MCF 10A (cell line): ENCODE measurements at regions not wholly inside any gene's neighbourhood (a gene's known extent, or its start where the extent isn't known, plus 50 kb on each side); places are given as distances from the start of the nearest gene placed in this dataset.

Experiments
- BruUV-seq: library from RNA; stranded (reverse); fragments of 400-500 nt; replicated peaks from 2 replicates; lab custom pipeline; 2021; lab: Mats Ljungman, UMichigan
- CTCF ChIA-PET: fragments of 300-600 bp; sonication (Branson Sonifier 250); formaldehyde crosslinking; extraction: SDS; loops from one replicate; lab custom pipeline; 2021; ENCODE audit warnings: antibody characterized with exemption, inconsistent platforms; lab: Yijun Ruan, JAX
- POLR2A ChIA-PET: fragments of 300-600, 350-650 bp; sonication (Branson Sonifier 250); formaldehyde crosslinking; extraction: SDS; loops from one replicate; lab custom pipeline; 2020; ENCODE audit warnings: antibody characterized with exemption, inconsistent platforms; lab: Yijun Ruan, JAX
- DNase-seq: peaks from one replicate; pipeline ENCODE4 v3.0.0-alpha.2; 2018; ENCODE audit not compliant: unreplicated experiment
- H3K27ac Mint-ChIP-seq: one replicate; pipeline ENCODE4 v1.8.0; 2022; ENCODE audit warnings: mild to moderate bottlenecking, low read depth, mixed read lengths; ENCODE audit not compliant: unreplicated experiment
- H3K27me3 Mint-ChIP-seq: one replicate; pipeline ENCODE4 v1.8.0; 2022; ENCODE audit warnings: mixed read lengths; ENCODE audit not compliant: insufficient read depth, unreplicated experiment
- H3K36me3 Mint-ChIP-seq: one replicate; pipeline ENCODE4 v1.8.0; 2022; ENCODE audit warnings: mild to moderate bottlenecking, moderate library complexity, mixed read lengths; ENCODE audit not compliant: insufficient read depth, unreplicated experiment
- H3K4me1 Mint-ChIP-seq: one replicate; pipeline ENCODE4 v1.8.0; 2022; ENCODE audit warnings: mixed read lengths; ENCODE audit not compliant: insufficient read depth, unreplicated experiment
- H3K4me3 Mint-ChIP-seq: one replicate; pipeline ENCODE4 v1.8.0; 2022; ENCODE audit warnings: mild to moderate bottlenecking, moderate library complexity, mixed read lengths; ENCODE audit not compliant: unreplicated experiment
- H3K9me3 Mint-ChIP-seq: one replicate; pipeline ENCODE4 v1.8.0; 2022; ENCODE audit warnings: mixed read lengths; ENCODE audit not compliant: unreplicated experiment
- CTCF ChIP-seq: fragments of 200-600 bp; IDR thresholded peaks from one replicate; pipeline ENCODE4 v1.8.0; 2022; ENCODE audit warnings: antibody characterized with exemption, mild to moderate bottlenecking; ENCODE audit not compliant: unreplicated experiment
- intact Hi-C: fragments of 100-400 bp; cut with micrococcal nuclease; formaldehyde crosslinking; loops from 2 replicates; pipeline ENCODE4 v1.14.1; 2022

DNA sequence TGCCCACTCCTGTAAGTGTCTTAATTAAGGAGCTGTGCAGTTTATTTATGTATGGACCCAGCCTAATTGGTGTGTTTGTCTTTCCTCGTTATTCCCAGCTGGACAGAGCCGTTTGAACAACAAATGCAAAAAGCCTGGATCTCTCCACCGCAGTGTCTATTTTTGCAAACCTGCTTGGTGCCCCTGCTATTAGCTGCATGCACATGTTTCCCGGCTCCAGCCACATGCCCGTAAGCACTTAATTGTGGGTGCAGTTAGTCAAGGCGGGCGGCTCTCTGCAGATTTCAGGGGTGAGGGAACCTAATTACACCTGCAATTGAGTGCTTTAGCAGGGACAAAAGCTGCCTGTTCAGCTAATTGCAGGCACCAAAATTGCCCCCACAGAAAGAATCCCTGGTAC lies 74.0 kb upstream of the GSE1 start:
- Mint-ChIP-seq H3K27me3 (no peaks in the 10 kb centered on the region), H3K36me3 (no peaks in the 10 kb centered on the region), H3K4me1 (no peaks in the 10 kb centered on the region), H3K27ac (no peak overlapping the region), H3K9me3 (no peaks in the 10 kb centered on the region), H3K4me3 (no peak overlapping the region)
- BruUV-seq = no TSS peak
- DNase-seq = no peak
- ChIA-PET CTCF (interaction anchor here (0.6 to 1.2 kb wide), 2 partner anchors 9 to 422 kb away, joined by 4 to 5 read pairs; no protein-coding TSS in a partner anchor), POLR2A (interaction anchor here (1.2 kb wide), 1 partner anchor 44 kb away, joined by 3 read pairs; no protein-coding TSS in a partner anchor)
- intact Hi-C loops = no loop called here
- no peak for TF ChIP-seq CTCF

DNA sequence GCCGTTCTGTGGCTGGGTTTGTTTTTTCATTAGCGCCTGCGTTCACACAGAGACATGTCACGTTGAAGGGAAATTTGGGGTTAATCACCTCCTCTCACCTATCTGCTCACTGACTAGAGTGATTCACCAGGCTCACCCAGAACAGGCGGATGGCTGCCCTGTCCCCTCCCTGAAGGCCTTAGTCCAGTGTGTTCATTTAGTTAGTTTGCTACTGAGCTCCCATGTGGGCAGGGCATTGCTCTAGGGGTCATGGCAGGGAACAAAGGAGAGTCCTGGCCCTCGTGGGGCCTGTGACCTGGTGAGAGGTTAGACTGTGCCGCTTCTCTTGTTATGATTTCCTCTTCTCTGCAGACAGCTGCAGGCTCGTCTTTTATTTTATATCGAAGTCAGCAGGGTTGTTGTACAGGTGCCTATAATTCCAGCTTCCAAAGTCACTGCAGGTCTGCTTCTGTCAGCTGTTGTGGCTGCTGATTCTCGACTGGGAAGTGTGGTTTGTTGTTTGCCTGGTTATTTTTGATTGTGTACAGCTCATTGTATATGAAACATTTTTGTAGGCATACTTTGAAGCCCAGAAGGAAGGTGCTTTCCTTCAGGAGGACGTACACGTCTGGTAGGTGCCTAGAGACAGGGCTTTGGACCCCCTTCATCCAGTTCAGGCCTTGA lies 73.4 kb upstream of the GSE1 start:
- Mint-ChIP-seq H3K4me3 (no peak overlapping the region), H3K4me1 (no peaks in the 10 kb centered on the region), H3K9me3 (no peaks in the 10 kb centered on the region), H3K27me3 (no peaks in the 10 kb centered on the region), H3K27ac (no peak overlapping the region), H3K36me3 (no peaks in the 10 kb centered on the region)
- CTCF ChIA-PET = interaction anchor here (0.6 to 1.5 kb wide), 2 partner anchors 11 to 422 kb away, joined by 5 to 12 read pairs; no protein-coding TSS in a partner anchor
- POLR2A ChIA-PET = interaction anchor here (1.0 to 1.2 kb wide), 2 partner anchors 14 to 45 kb away, joined by 3 to 4 read pairs; no protein-coding TSS in a partner anchor
- TF ChIP-seq CTCF = no peak
- DNase-seq = no peak
- intact Hi-C loops = no loop called here
- BruUV-seq = no TSS peak

GRCh38 chr16:85541181-85541580 lies 71.9 kb upstream of the GSE1 start:
- no peak for DNase-seq
- no peak for TF ChIP-seq CTCF
- intact Hi-C loops = no loop called here
- Mint-ChIP-seq H3K27ac (no peak overlapping the region), H3K9me3 (no peaks in the 10 kb centered on the region), H3K4me1 (no peaks in the 10 kb centered on the region), H3K36me3 (no peaks in the 10 kb centered on the region), H3K27me3 (no peaks in the 10 kb centered on the region), H3K4me3 (no peak overlapping the region)
- CTCF ChIA-PET = interaction anchor here (0.6 kb wide), 1 partner anchor 493 kb away, joined by 5 read pairs; no protein-coding TSS in a partner anchor
- POLR2A ChIA-PET = no interaction called here
- BruUV-seq = no TSS peak

DNA sequence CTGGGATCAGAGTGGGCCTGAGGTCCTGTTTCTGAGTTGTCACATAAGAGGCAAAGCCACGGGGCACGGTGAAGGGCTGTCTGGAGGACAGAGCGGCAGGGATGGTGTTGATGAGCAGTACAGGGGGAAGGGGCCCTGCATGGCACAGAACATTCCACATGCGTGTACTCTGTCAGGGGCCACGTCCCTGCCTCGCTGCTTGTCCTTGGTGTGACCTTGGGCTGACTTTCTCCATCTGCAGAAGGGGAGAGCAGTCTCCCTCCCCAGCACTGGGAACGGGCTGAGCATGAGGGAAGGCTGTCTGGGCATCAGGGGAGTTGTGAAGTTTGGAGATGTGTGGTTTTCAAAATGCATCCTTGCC lies 71.5 kb upstream of the GSE1 start:
- no peak for TF ChIP-seq CTCF
- H3K27ac Mint-ChIP-seq = no peak overlapping the region
- POLR2A ChIA-PET = no interaction called here
- no peaks in the 10 kb centered on the region for H3K36me3 Mint-ChIP-seq
- H3K27me3 Mint-ChIP-seq = no peaks in the 10 kb centered on the region
- intact Hi-C loops = no loop called here
- no peaks in the 10 kb centered on the region for H3K4me1 Mint-ChIP-seq
- DNase-seq = no peak
- CTCF ChIA-PET = no interaction called here
- BruUV-seq = no TSS peak
- H3K9me3 Mint-ChIP-seq = no peaks in the 10 kb centered on the region
- no peak overlapping the region for H3K4me3 Mint-ChIP-seq
